ENCODE measurements at regions not wholly inside any gene's neighbourhood (a gene's known extent, or its start where the extent isn't known, plus 50 kb on each side); places are given as distances from the start of the nearest gene placed in this dataset.

GRCh38 chr16:10309271-10309932 is 76.5 kb upstream of the ATF7IP2 start:
- H3K4me3 Mint-ChIP-seq = no peak overlapping the region
- H3K27ac Mint-ChIP-seq = no peak overlapping the region
- peaks cover 3% of the 10 kb centered on the region; the same call in 1 of the 2 replicates for H3K27me3 Mint-ChIP-seq (ENCODE audit: insufficient read depth)
- no peak for TF ChIP-seq CTCF (IDR thresholded peaks at IDR 0.05)
- peaks cover 19% of the 10 kb centered on the region for H3K9me3 Mint-ChIP-seq
- H3K4me1 Mint-ChIP-seq (ENCODE audit: low read depth) = no peaks in the 10 kb centered on the region
- no peak for DNase-seq
- H3K36me3 Mint-ChIP-seq (ENCODE audit: low read depth) = no peaks in the 10 kb centered on the region

- DNase-seq = no peak
- TF ChIP-seq CTCF (IDR thresholded peaks at IDR 0.05) = no peak
- peaks cover 22% of the 10 kb centered on the region for H3K9me3 Mint-ChIP-seq
- no peaks in the 10 kb centered on the region for H3K36me3 Mint-ChIP-seq (ENCODE audit: low read depth)
- peaks cover 3% of the 10 kb centered on the region; the same call in 1 of the 2 replicates for H3K27me3 Mint-ChIP-seq (ENCODE audit: insufficient read depth)
- no peaks in the 10 kb centered on the region for H3K4me1 Mint-ChIP-seq (ENCODE audit: low read depth)
- no peak overlapping the region for H3K27ac Mint-ChIP-seq
- no peak overlapping the region for H3K4me3 Mint-ChIP-seq
Observed at GRCh38 chr16:10312008-10312407, 73.9 kb upstream of the ATF7IP2 start.

- DNase-seq = no peak
- Mint-ChIP-seq H3K27ac (no peak overlapping the region), H3K27me3 (ENCODE audit: insufficient read depth) (peaks cover 3% of the 10 kb centered on the region; the same call in 1 of the 2 replicates), H3K4me1 (ENCODE audit: low read depth) (no peaks in the 10 kb centered on the region), H3K36me3 (ENCODE audit: low read depth) (no peaks in the 10 kb centered on the region), H3K9me3 (peaks cover 21% of the 10 kb centered on the region), H3K4me3 (no peak overlapping the region)
- no peak for TF ChIP-seq CTCF (IDR thresholded peaks at IDR 0.05)
Observed at GRCh38 chr16:10312784-10313724, 72.8 kb upstream of the ATF7IP2 start.

GRCh38 chr16:10314317-10314716 is 71.5 kb upstream of the ATF7IP2 start:
- Mint-ChIP-seq H3K4me3 (no peak overlapping the region), H3K27ac (no peak overlapping the region), H3K36me3 (ENCODE audit: low read depth) (no peaks in the 10 kb centered on the region), H3K9me3 (peaks cover 12% of the 10 kb centered on the region), H3K27me3 (ENCODE audit: insufficient read depth) (no peaks in the 10 kb centered on the region; the same call in 1 of the 2 replicates), H3K4me1 (ENCODE audit: low read depth) (no peaks in the 10 kb centered on the region)
- DNase-seq = no peak
- no peak for TF ChIP-seq CTCF (IDR thresholded peaks at IDR 0.05)

- no peak overlapping the region for H3K4me3 Mint-ChIP-seq
- H3K9me3 Mint-ChIP-seq = peaks cover 9% of the 10 kb centered on the region
- H3K36me3 Mint-ChIP-seq (ENCODE audit: low read depth) = no peaks in the 10 kb centered on the region
- no peaks in the 10 kb centered on the region for H3K4me1 Mint-ChIP-seq (ENCODE audit: low read depth)
- no peak for DNase-seq
- TF ChIP-seq CTCF (IDR thresholded peaks at IDR 0.05) = peak; percentile 13; the same call in 1 of the 2 replicates
- H3K27me3 Mint-ChIP-seq (ENCODE audit: insufficient read depth) = no peaks in the 10 kb centered on the region; the same call in 1 of the 2 replicates
- no peak overlapping the region for H3K27ac Mint-ChIP-seq
Observed at GRCh38 chr16:10314811-10315210, 71.0 kb upstream of the ATF7IP2 start.

All from HFFc6 (cell line).